ENCODE measurements at regions not wholly inside any gene's neighbourhood (a gene's known extent, or its start where the extent isn't known, plus 50 kb on each side); places are given as distances from the start of the nearest gene placed in this dataset.

DNA sequence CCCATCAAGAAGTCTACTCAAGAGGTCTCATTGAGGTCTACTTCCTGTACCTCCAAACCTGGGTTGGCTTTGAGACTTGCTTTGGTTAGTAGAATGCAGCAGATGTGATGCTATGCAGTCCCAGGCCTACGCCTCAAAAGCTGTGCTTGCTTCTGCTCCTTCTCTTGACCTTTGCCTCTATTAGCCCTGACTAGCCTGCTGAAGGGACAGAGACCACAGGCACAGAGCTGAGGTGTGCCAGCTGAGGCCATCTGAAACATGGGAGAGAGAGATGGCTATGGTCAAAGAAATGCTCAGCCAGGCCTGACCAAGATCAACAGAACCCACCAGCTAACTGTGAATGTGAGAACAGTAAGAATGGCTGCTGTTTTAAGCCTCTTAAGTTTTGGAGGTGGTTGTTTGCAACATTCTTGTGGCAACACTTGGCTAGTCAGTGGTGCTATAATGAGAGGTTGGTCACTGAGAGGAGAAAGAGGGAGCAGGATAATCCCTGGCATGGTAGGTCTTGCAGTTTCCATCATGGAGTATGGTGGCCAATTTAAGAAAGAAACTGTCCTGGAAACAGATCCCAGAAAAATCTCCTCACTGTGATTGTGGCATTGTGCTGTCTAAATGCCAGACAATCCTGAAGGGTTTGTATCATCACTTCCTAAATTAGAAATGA, 176.1 kb upstream of the PHYHIPL start:
- intact Hi-C loops (cut with micrococcal nuclease), result no loop called here
- DNase-seq, result no peak
- H3F3A ChIP-seq (ENCODE audit: low read length, unreplicated experiment), result no peaks in the 10 kb centered on the region
- H3K4me1 ChIP-seq (ENCODE audit: insufficient read depth, low read length), result no peaks in the 10 kb centered on the region; the same call in 1 of the 2 replicates
- CTCF ChIA-PET, result no interaction called here
- no peaks in the 10 kb centered on the region for H3K79me2 ChIP-seq (ENCODE audit: low read length)
- ATAC-seq, result no peak
- no TSS peak for BruUV-seq (replicated peaks)
- H4K20me1 ChIP-seq (ENCODE audit: low read length), result no peaks in the 10 kb centered on the region
- H2AFZ ChIP-seq (ENCODE audit: low read length), result no peak overlapping the region
- H3K27ac ChIP-seq (ENCODE audit: low read length), result no peak overlapping the region
- no peak overlapping the region for H3K4me2 ChIP-seq (ENCODE audit: low read length)
- POLR2A ChIA-PET (ENCODE audit: unreplicated experiment), result no interaction called here
- H3K27me3 ChIP-seq (ENCODE audit: low read length), result peaks cover 9% of the 10 kb centered on the region; the same call in 1 of the 2 replicates
- TF ChIP-seq EZH2phosphoT487 (IDR thresholded peaks at IDR 0.05; ENCODE audit: borderline replicate concordance, low read length) (no peak), EZH2 (IDR thresholded peaks at IDR 0.05; ENCODE audit: low read length, unreplicated experiment) (no peak)
- TF ChIP-seq, protein P1, sequence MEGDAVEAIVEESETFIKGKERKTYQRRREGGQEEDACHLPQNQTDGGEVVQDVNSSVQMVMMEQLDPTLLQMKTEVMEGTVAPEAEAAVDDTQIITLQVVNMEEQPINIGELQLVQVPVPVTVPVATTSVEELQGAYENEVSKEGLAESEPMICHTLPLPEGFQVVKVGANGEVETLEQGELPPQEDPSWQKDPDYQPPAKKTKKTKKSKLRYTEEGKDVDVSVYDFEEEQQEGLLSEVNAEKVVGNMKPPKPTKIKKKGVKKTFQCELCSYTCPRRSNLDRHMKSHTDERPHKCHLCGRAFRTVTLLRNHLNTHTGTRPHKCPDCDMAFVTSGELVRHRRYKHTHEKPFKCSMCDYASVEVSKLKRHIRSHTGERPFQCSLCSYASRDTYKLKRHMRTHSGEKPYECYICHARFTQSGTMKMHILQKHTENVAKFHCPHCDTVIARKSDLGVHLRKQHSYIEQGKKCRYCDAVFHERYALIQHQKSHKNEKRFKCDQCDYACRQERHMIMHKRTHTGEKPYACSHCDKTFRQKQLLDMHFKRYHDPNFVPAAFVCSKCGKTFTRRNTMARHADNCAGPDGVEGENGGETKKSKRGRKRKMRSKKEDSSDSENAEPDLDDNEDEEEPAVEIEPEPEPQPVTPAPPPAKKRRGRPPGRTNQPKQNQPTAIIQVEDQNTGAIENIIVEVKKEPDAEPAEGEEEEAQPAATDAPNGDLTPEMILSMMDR (conservative IDR thresholded peaks at IDR 0.05; ENCODE audit: low read depth, low read length), result no peak
- no peaks in the 10 kb centered on the region for H3K9me2 ChIP-seq (replicated peaks; ENCODE audit: low read length)
- H3K36me3 ChIP-seq (ENCODE audit: low read depth, low read length), result no peaks in the 10 kb centered on the region
- no peak overlapping the region for H3K4me3 ChIP-seq (ENCODE audit: low read length)
- no peak overlapping the region for H3K9ac ChIP-seq (ENCODE audit: low read length)
- no peaks in the 10 kb centered on the region for H3K9me3 ChIP-seq (ENCODE audit: low read length)

DNA sequence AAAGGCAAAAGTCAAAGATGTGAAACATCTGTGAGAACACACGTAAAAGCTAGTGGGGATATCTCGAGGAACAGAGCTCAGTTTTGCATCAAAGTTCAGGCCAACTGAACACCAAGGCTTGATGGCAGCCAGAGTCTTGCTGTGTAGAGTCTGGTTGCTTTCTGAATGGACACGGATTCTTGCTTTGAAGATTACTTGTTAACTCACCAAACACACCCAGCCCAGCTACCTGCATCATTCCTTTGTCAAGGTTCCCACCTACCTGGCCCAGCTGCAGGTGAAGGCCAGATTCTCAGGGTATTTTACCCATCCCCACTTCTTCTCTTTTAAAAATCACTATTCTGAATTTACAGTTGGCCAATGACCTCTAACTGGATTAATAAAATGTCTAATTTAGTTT, 174.4 kb upstream of the PHYHIPL start:
- no peak overlapping the region for H3K4me2 ChIP-seq (ENCODE audit: low read length)
- no peak overlapping the region for H3K27ac ChIP-seq (ENCODE audit: low read length)
- H4K20me1 ChIP-seq (ENCODE audit: low read length), result no peaks in the 10 kb centered on the region
- DNase-seq (no peak), ATAC-seq (no peak)
- no peak overlapping the region for H3K4me3 ChIP-seq (ENCODE audit: low read length)
- peaks cover 9% of the 10 kb centered on the region; the same call in 1 of the 2 replicates for H3K27me3 ChIP-seq (ENCODE audit: low read length)
- no TSS peak for BruUV-seq (replicated peaks)
- H3K9ac ChIP-seq (ENCODE audit: low read length), result no peak overlapping the region
- no peaks in the 10 kb centered on the region for H3K79me2 ChIP-seq (ENCODE audit: low read length)
- no peak overlapping the region for H2AFZ ChIP-seq (ENCODE audit: low read length)
- ChIA-PET CTCF (no interaction called here), POLR2A (ENCODE audit: unreplicated experiment) (no interaction called here)
- H3K4me1 ChIP-seq (ENCODE audit: insufficient read depth, low read length), result no peaks in the 10 kb centered on the region
- TF ChIP-seq EZH2phosphoT487 (IDR thresholded peaks at IDR 0.05; ENCODE audit: borderline replicate concordance, low read length) (no peak), EZH2 (IDR thresholded peaks at IDR 0.05; ENCODE audit: low read length, unreplicated experiment) (no peak)
- TF ChIP-seq, protein P1 (conservative IDR thresholded peaks at IDR 0.05; ENCODE audit: low read depth, low read length), result no peak
- H3K36me3 ChIP-seq (ENCODE audit: low read depth, low read length), result no peaks in the 10 kb centered on the region
- intact Hi-C loops (cut with micrococcal nuclease), result no loop called here
- no peaks in the 10 kb centered on the region for H3K9me2 ChIP-seq (replicated peaks; ENCODE audit: low read length)
- H3F3A ChIP-seq (ENCODE audit: low read length, unreplicated experiment), result no peaks in the 10 kb centered on the region
- no peaks in the 10 kb centered on the region for H3K9me3 ChIP-seq (ENCODE audit: low read length)

DNA sequence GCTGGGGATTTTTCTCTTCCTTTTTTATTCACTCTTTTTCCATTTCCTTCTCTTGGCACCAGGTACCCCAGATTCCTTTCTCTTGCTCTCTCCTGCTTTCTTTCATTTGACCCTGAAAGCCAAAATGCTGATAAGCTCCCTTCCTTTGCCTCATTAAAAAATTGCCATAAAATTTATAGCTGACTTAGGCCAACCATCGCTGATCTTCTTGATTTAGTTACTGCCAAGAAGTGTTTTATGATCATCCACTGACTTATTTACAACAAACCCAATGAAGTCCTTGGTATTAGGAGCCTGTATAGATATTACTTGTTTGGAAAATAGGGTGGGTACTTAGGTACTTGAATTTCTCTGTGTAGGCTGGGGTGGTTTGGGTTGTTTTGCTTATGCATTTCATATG, 173.2 kb upstream of the PHYHIPL start:
- POLR2A ChIA-PET (ENCODE audit: unreplicated experiment), result no interaction called here
- CTCF ChIA-PET, result no interaction called here
- H3K27me3 ChIP-seq (ENCODE audit: low read length), result peaks cover 9% of the 10 kb centered on the region; the same call in 1 of the 2 replicates
- no peak overlapping the region for H3K27ac ChIP-seq (ENCODE audit: low read length)
- H3K4me3 ChIP-seq (ENCODE audit: low read length), result no peak overlapping the region
- no TSS peak for BruUV-seq (replicated peaks)
- H3K36me3 ChIP-seq (ENCODE audit: low read depth, low read length), result no peaks in the 10 kb centered on the region
- no peaks in the 10 kb centered on the region for H3F3A ChIP-seq (ENCODE audit: low read length, unreplicated experiment)
- H4K20me1 ChIP-seq (ENCODE audit: low read length), result no peaks in the 10 kb centered on the region
- TF ChIP-seq, protein P1 (conservative IDR thresholded peaks at IDR 0.05; ENCODE audit: low read depth, low read length), result no peak
- TF ChIP-seq EZH2 (IDR thresholded peaks at IDR 0.05; ENCODE audit: low read length, unreplicated experiment) (no peak), EZH2phosphoT487 (IDR thresholded peaks at IDR 0.05; ENCODE audit: borderline replicate concordance, low read length) (no peak)
- H3K9me2 ChIP-seq (replicated peaks; ENCODE audit: low read length), result no peaks in the 10 kb centered on the region
- no peak overlapping the region for H3K9ac ChIP-seq (ENCODE audit: low read length)
- no peaks in the 10 kb centered on the region for H3K4me1 ChIP-seq (ENCODE audit: insufficient read depth, low read length)
- no peak overlapping the region for H2AFZ ChIP-seq (ENCODE audit: low read length)
- H3K9me3 ChIP-seq (ENCODE audit: low read length), result no peaks in the 10 kb centered on the region
- H3K79me2 ChIP-seq (ENCODE audit: low read length), result no peaks in the 10 kb centered on the region
- no peak for DNase-seq
- intact Hi-C loops (cut with micrococcal nuclease), result no loop called here
- H3K4me2 ChIP-seq (ENCODE audit: low read length), result no peak overlapping the region
- no peak for ATAC-seq

Measured in PC-3 (cell line).